SK-N-SH treated with all-trans-retinoic acid at 6 μM for 48 hours (cell line): ENCODE measurements at regions not wholly inside any gene's neighbourhood (a gene's known extent, or its start where the extent isn't known, plus 50 kb on each side); places are given as distances from the start of the nearest gene placed in this dataset.

Experiments
- ATAC-seq: fragments of 200-7000 bp; cut with Tn5 transposase; 3 replicates; pipeline ENCODE4 v1.9.1; 2020; ENCODE audit warnings: mild to moderate bottlenecking, moderate library complexity
- CSDC2 ChIP-seq: fragments of 250-450 bp; sonication (Bioruptor Pico); IDR thresholded peaks from 2 replicates; pipeline ENCODE4 v1.5.0; 2020; ENCODE audit warnings: mild to moderate bottlenecking, moderate library complexity
- CSRNP3 ChIP-seq: fragments of 250-450 bp; sonication (Bioruptor Pico); IDR thresholded peaks from 2 replicates; pipeline ENCODE4 v1.5.1; 2021; ENCODE audit warnings: mild to moderate bottlenecking, moderate library complexity
- ESRRG ChIP-seq: fragments of 250-450 bp; sonication (Bioruptor Pico); IDR thresholded peaks from 2 replicates; pipeline ENCODE4 v1.6.1; 2021; ENCODE audit warnings: mild to moderate bottlenecking
- GLIS3 ChIP-seq: fragments of 250-450 bp; sonication (Bioruptor Pico); IDR thresholded peaks from 2 replicates; pipeline ENCODE4 v1.5.0; 2020; ENCODE audit warnings: mild to moderate bottlenecking, moderate library complexity
- PPARA ChIP-seq: fragments of 250-450 bp; sonication (Bioruptor Pico); IDR thresholded peaks from 2 replicates; pipeline ENCODE4 v1.5.0; 2020; ENCODE audit warnings: mild to moderate bottlenecking, borderline replicate concordance
- RARB ChIP-seq: fragments of 250-450 bp; sonication (Bioruptor Pico); IDR thresholded peaks from 2 replicates; pipeline ENCODE4 v1.8.0; 2021; ENCODE audit warnings: mild to moderate bottlenecking, moderate library complexity
- TCF4 ChIP-seq: fragments of 250-450 bp; sonication (Bioruptor Pico); IDR thresholded peaks from 2 replicates; pipeline ENCODE4 v1.8.0; 2021; ENCODE audit warnings: mild to moderate bottlenecking, moderate library complexity, borderline replicate concordance
- TOX ChIP-seq: fragments of 250-450 bp; sonication (Bioruptor Pico); IDR thresholded peaks from 2 replicates; pipeline ENCODE4 v1.8.0; 2021; ENCODE audit warnings: mild to moderate bottlenecking, moderate library complexity, borderline replicate concordance
- TSHZ2 ChIP-seq: fragments of 250-450 bp; sonication (Bioruptor Pico); IDR thresholded peaks from 2 replicates; pipeline ENCODE4 v1.5.0; 2020; ENCODE audit warnings: mild to moderate bottlenecking, moderate library complexity
- ZFP3 ChIP-seq: fragments of 250-450 bp; sonication (Bioruptor Pico); IDR thresholded peaks from 2 replicates; pipeline ENCODE4 v1.5.0; 2020; ENCODE audit warnings: mild to moderate bottlenecking, moderate library complexity
- ZFP30 ChIP-seq: fragments of 450-650 bp; formaldehyde crosslinking; IDR thresholded peaks from 2 replicates; pipeline ENCODE4 v1.5.0; 2022; ENCODE audit warnings: mild to moderate bottlenecking, moderate library complexity
- ZNF565 ChIP-seq: fragments of 450-650 bp; formaldehyde crosslinking; conservative IDR thresholded peaks from 2 replicates; pipeline ENCODE4 v1.5.0; 2020; ENCODE audit warnings: low read depth, mild to moderate bottlenecking, moderate library complexity
- ZNF70 ChIP-seq: fragments of 450-650 bp; formaldehyde crosslinking; IDR thresholded peaks from 2 replicates; pipeline ENCODE4 v1.5.0; 2020; ENCODE audit warnings: mild to moderate bottlenecking, moderate library complexity
- ZNF8 ChIP-seq: fragments of 450-650 bp; formaldehyde crosslinking; IDR thresholded peaks from 2 replicates; pipeline ENCODE4 v1.5.0; 2020; ENCODE audit warnings: mild to moderate bottlenecking, moderate library complexity
- TF ChIP-seq, protein P1 (sequence below): fragments of 250-450 bp; sonication (Bioruptor Pico); IDR thresholded peaks from 2 replicates; pipeline ENCODE4 v1.5.1; 2020; ENCODE audit warnings: low read depth, mild to moderate bottlenecking, moderate library complexity
- TF ChIP-seq, protein P2 (sequence below): fragments of 250-450 bp; sonication (Bioruptor Pico); IDR thresholded peaks from 2 replicates; pipeline ENCODE4 v1.8.0; 2021; ENCODE audit warnings: low read depth, mild to moderate bottlenecking, moderate library complexity, borderline replicate concordance

DNA sequence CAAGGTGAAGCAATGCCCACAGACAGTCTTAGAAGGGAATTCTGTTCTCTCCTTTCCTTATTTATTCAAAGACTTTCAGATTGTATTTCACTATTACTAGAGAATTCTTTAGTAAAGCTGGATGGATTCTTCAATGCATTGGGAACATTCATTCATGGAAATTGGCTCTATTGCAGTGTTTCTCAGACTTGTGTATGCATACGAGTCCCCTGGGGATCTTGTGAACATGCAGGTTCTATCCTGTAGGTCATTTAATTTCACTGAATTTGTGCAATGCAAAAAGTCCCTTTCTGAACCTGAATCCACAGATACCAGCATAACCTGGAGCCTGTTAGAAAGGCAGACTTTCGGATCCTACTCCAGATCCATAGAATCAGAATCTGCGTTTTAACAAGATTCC lies 160.9 kb upstream of the AHI1 start (continued):
- TF ChIP-seq, protein P1, sequence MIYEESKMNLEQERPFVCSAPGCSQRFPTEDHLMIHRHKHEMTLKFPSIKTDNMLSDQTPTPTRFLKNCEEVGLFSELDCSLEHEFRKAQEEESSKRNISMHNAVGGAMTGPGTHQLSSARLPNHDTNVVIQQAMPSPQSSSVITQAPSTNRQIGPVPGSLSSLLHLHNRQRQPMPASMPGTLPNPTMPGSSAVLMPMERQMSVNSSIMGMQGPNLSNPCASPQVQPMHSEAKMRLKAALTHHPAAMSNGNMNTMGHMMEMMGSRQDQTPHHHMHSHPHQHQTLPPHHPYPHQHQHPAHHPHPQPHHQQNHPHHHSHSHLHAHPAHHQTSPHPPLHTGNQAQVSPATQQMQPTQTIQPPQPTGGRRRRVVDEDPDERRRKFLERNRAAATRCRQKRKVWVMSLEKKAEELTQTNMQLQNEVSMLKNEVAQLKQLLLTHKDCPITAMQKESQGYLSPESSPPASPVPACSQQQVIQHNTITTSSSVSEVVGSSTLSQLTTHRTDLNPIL: no peak
- TF ChIP-seq PPARA (CRISPR knock-in tag): no peak
- TF ChIP-seq RARB (CRISPR knock-in tag): no peak
- TF ChIP-seq ZFP30 (CRISPR knock-in tag): no peak
- TF ChIP-seq CSDC2 (CRISPR knock-in tag): no peak
- TF ChIP-seq, all 23 proteins: peak for 0

- ATAC-seq: no peak
- TF ChIP-seq GLIS3: no peak
- TF ChIP-seq TCF4 (CRISPR knock-in tag): no peak
- no peak for TF ChIP-seq PPARA (CRISPR knock-in tag)
- TF ChIP-seq CSRNP3 (CRISPR knock-in tag): no peak
- no peak for TF ChIP-seq ZNF70 (CRISPR knock-in tag)
- no peak for TF ChIP-seq TSHZ2 (CRISPR knock-in tag)
- TF ChIP-seq, protein P1: no peak
- no peak for TF ChIP-seq ESRRG (CRISPR knock-in tag)
- no peak for TF ChIP-seq ZNF565 (CRISPR knock-in tag)
- no peak for TF ChIP-seq CSDC2 (CRISPR knock-in tag)
- no peak for TF ChIP-seq ZFP3 (CRISPR knock-in tag)
- TF ChIP-seq, protein P2, sequence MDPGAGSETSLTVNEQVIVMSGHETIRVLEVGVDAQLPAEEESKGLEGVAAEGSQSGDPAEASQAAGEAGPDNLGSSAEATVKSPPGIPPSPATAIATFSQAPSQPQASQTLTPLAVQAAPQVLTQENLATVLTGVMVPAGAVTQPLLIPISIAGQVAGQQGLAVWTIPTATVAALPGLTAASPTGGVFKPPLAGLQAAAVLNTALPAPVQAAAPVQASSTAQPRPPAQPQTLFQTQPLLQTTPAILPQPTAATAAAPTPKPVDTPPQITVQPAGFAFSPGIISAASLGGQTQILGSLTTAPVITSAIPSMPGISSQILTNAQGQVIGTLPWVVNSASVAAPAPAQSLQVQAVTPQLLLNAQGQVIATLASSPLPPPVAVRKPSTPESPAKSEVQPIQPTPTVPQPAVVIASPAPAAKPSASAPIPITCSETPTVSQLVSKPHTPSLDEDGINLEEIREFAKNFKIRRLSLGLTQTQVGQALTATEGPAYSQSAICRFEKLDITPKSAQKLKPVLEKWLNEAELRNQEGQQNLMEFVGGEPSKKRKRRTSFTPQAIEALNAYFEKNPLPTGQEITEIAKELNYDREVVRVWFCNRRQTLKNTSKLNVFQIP (CRISPR knock-in tag): no peak
These were observed 161.4 kb upstream of the AHI1 start for GRCh38 chr6:135658916-135659315.

DNA sequence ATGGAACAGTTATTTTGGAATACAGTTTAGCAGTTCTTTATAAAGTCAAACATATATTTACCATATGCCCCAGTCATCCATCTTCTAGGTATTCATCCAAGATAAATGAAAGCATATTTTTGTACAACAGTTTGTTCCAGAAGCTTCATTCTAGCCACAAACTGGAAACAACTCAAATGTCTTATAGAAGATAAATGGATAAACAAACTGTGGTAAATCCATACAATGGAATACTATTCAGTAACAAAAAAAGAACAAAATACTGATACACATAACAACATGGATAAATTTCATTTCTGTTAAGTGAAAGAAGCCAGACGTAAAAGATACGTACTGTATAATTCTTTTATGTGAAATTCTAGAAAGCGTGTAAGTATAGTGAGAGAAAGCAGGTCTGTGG lies 167.0 kb upstream of the AHI1 start:
- no peak for ATAC-seq
- TF ChIP-seq, protein P2 (CRISPR knock-in tag): no peak
- TF ChIP-seq CSRNP3 (CRISPR knock-in tag) (no peak), ZFP30 (CRISPR knock-in tag) (no peak), TOX (CRISPR knock-in tag) (no peak), ZNF8 (peak; percentile 94)
